SK-N-MC (cell line): ENCODE measurements at regions not wholly inside any gene's neighbourhood (a gene's known extent, or its start where the extent isn't known, plus 50 kb on each side); places are given as distances from the start of the nearest gene placed in this dataset.

Experiments used
- EZH2 ChIP-seq: fragments of 200-600 bp; sonication (generic); IDR thresholded peaks from one replicate; pipeline ENCODE4 v1.6.1; 2017; ENCODE audit warnings: antibody characterized with exemption
- FOXP2 ChIP-seq: optimal IDR thresholded peaks from 2 replicates; pipeline ENCODE3; 2011; ENCODE audit warnings: mild to moderate bottlenecking, moderate library complexity; ENCODE audit not compliant: insufficient read depth; ENCODE audit errors: extremely low read length, control extremely low read depth
- POLR2AphosphoS5 ChIP-seq: IDR thresholded peaks from 2 replicates; pipeline ENCODE4 v1.6.1; 2012; ENCODE audit warnings: mild to moderate bottlenecking, low read depth, low read length, borderline replicate concordance

- TF ChIP-seq EZH2 (no peak), POLR2AphosphoS5 (no peak), FOXP2 (no peak)
Measured at GRCh38 chr2:128371648-128372345, 53.1 kb upstream of the HS6ST1 start.
